Skeletal muscle tissue (tissue), 3 donors: ENCODE measurements at regions not wholly inside any gene's neighbourhood (a gene's known extent, or its start where the extent isn't known, plus 50 kb on each side); places are given as distances from the start of the nearest gene placed in this dataset.

Experiments
- H3K27ac ChIP-seq: one replicate; pipeline ENCODE4 v1.7.0; 2013; ENCODE audit warnings: mild to moderate bottlenecking, low read depth, low read length, inconsistent platforms
- H3K27me3 ChIP-seq, 3 donors: one replicate each; pipeline ENCODE4 v1.7.0; 2013; ENCODE audit warnings: low read length in 3 of 3; ENCODE audit not compliant: control insufficient read depth in 3 of 3, insufficient read depth in 3 of 3
- H3K36me3 ChIP-seq, 3 donors: one replicate each; pipeline ENCODE4 v1.7.0; 2013; ENCODE audit warnings: low read length in 3 of 3; ENCODE audit not compliant: control insufficient read depth in 3 of 3, insufficient read depth in 3 of 3
- H3K4me1 ChIP-seq, 3 donors: one replicate each; pipeline ENCODE4 v1.7.0; 2013; ENCODE audit warnings: low read length in 3 of 3, mild to moderate bottlenecking in 3 of 3; ENCODE audit not compliant: control insufficient read depth in 3 of 3, insufficient read depth in 3 of 3
- H3K4me3 ChIP-seq, 3 donors: one replicate each; pipeline ENCODE4 v1.7.0; 2013; ENCODE audit warnings: low read length in 3 of 3
- H3K9ac ChIP-seq, 3 donors: one replicate each; pipeline ENCODE4 v1.7.0; 2013; ENCODE audit warnings: low read length in 3 of 3, mild to moderate bottlenecking in 3 of 3, moderate library complexity in 2 of 3, low read depth in 1 of 3
- H3K9me3 ChIP-seq, 3 donors: one replicate each; pipeline ENCODE4 v1.7.0; 2013; ENCODE audit warnings: low read length in 3 of 3; ENCODE audit not compliant: control insufficient read depth in 3 of 3
- donor health status: Osteomylitis.

DNA sequence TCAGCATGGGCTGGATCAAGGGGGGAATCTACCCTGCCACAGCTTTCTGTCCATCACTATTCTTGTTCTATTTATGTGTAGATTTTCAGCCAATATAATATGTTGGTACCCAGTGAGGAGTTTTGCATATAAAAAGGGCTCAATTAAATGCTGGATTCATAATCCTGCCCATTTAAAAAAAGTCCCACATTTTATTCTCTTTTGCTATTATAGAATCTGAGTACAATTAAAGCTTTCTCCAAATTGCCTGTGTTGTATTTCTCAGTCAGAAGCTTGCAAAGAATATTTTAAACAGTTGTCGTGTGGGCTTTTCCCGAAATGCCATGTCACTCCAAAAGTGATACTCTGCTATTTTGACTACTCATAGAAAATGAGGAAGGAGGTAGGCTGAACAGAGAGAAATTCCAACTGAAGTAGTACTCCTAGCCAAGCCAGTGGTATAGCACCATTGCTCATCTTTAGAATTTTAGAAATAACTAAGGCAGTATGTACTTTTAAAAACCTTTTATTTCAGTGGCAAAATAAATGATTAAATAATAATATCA is 108.3 kb upstream of the HDAC9 start:
- H3K27ac ChIP-seq: no peak overlapping the region
- H3K27me3 ChIP-seq: no peaks in the 10 kb centered on the region
- H3K4me1 ChIP-seq: peaks cover 0 to 3% (median 3%) of the 10 kb centered on the region in 3 donors
- H3K4me3 ChIP-seq: no peak overlapping the region
- no peaks in the 10 kb centered on the region for H3K9me3 ChIP-seq
- H3K9ac ChIP-seq: no peak overlapping the region
- no peaks in the 10 kb centered on the region for H3K36me3 ChIP-seq

DNA sequence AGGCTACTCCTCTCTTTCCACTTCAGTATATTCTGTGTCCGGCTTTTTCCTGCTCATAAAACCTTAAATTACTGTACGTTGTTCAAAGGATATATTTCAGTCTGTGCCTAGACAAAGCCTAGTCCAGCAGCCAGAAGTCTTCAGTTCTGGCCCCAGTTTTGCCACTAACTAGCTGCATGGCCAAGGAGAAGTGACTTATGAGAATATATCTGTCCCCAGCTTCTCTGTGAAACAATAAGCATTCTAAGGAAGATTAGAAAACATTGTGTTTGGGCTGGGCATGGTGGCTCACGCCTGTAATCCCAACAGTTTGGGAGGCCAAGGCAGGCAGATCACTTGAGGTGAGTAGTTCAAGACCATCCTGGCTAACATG is 105.0 kb upstream of the HDAC9 start:
- Histone ChIP-seq H3K27ac (peak overlapping the region; percentile 3), H3K4me3 (no peak overlapping the region), H3K9me3 (no peaks in the 10 kb centered on the region), H3K36me3 (no peaks in the 10 kb centered on the region), H3K9ac (no peak overlapping the region), H3K4me1 (peaks cover 0 to 3% (median 3%) of the 10 kb centered on the region in 3 donors), H3K27me3 (no peaks in the 10 kb centered on the region)

DNA sequence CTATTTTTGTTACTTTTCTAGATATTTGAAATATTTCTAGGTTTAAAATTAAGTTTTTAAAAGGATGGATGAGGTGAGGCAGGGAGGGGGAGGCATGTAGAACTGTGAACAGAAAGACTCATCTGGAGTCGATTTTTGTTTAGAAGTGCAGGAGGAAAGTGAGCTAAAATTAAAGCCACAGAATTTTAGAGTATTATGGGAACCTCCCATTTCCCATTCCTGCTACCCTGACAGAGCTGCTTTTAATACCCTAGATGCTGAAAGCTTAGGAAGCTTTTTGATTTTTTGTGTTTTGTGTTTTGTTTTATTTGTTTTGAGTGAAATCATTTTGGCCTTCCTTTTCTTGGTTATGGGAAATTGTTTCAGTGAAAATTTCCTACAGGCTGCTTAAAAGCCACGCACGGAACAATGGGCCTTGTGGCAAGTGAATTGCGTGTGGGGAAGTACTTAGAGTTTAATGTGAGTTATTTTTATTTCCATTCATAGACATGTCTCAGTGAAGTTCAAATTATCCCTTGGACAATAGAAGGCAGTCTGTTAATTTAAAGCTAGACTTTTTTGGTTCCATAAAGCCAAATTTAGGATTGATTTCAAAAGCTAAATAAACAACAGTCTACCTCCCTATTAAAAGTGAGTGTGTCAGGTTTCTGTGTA is 102.0 kb upstream of the HDAC9 start:
- H3K4me1 ChIP-seq: peaks cover 0 to 3% (median 3%) of the 10 kb centered on the region in 3 donors
- H3K36me3 ChIP-seq: no peaks in the 10 kb centered on the region
- H3K4me3 ChIP-seq: no peak overlapping the region
- H3K27me3 ChIP-seq: no peaks in the 10 kb centered on the region
- no peak overlapping the region for H3K9ac ChIP-seq
- no peaks in the 10 kb centered on the region for H3K9me3 ChIP-seq
- H3K27ac ChIP-seq: no peak overlapping the region

DNA sequence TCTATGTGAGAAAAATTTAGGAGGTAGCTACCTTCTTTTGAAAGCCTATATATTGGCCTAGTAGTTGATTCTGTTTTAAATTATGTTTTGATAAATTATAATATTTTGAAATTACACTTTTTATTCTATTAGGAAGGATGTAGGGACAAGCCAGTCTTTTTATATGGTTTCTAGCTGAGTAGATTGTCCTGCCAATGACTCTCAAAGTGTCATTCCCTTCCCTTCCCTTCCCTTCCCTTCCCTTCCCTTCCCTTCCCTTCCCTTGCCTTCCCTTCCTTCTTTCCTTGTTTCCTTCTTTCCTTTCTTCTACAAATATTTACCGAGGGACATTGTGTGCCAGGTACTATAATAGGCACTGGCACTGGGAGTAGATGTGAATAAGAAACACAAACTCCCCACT is 99.7 kb upstream of the HDAC9 start:
- Histone ChIP-seq H3K36me3 (no peaks in the 10 kb centered on the region), H3K27ac (no peak overlapping the region), H3K4me3 (no peak overlapping the region), H3K9me3 (no peaks in the 10 kb centered on the region), H3K27me3 (no peaks in the 10 kb centered on the region), H3K4me1 (no peaks in the 10 kb centered on the region), H3K9ac (no peak overlapping the region)

DNA sequence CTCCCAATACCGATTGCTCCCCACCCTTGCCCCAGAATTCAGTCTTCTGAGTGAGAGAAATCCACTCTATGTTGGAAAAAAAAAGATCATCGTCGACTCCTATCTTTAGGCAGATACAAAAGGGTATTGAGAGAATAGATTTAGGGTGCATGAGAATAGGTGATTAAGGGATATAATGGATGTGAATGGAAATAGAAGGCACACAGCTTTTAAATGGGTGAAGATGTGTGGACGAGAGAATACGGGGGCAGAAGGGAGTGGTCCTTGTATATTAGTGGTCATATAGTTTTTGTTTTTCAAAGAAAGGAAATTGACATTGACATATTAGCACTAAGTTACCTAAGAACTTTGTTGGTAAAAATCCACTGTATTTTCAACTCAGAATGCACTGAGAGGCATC is 98.6 kb upstream of the HDAC9 start:
- no peaks in the 10 kb centered on the region for H3K4me1 ChIP-seq
- H3K27ac ChIP-seq: no peak overlapping the region
- H3K27me3 ChIP-seq: no peaks in the 10 kb centered on the region
- H3K36me3 ChIP-seq: no peaks in the 10 kb centered on the region
- H3K4me3 ChIP-seq: no peak overlapping the region
- H3K9me3 ChIP-seq: no peaks in the 10 kb centered on the region
- H3K9ac ChIP-seq: no peak overlapping the region

DNA sequence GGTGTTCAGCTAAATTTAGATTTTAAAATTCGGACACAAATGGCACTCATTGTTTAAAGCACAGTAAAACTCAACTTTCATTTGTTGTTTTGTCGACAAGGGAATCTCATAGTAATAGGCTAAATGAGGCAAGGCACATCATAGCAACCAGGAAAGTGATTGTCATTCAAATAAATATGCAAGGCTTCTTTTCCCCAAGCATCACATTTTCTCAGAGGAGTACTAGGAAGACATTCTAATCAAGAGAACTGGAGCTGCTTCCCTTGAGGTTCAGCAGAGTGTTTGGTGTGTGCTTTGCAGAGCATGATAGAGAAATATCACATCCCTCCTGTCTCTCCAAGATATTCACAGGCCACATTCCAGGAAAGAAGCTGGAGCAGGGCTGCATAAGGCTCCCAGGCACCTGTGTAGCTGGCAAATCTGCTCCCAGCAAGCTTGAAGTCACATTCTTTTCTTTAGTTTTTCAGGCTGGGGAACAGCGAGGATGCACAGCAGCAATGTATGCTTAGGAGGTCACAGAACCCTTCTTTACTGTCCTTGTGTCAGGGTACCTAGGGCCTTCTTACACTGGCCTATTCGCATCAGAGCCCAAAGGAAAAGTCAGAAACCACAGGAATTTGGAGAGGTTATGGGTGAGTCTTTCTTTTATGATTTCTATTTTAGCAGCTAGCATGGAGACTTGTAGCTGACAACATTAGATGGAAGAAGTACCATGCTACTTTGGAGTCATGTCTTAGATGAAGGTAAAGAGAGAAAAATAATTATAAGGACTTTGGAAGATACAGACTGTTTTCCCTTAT is 95.9 kb upstream of the HDAC9 start:
- no peak overlapping the region for H3K4me3 ChIP-seq
- no peaks in the 10 kb centered on the region for H3K36me3 ChIP-seq
- no peak overlapping the region for H3K27ac ChIP-seq
- no peak overlapping the region for H3K9ac ChIP-seq
- H3K4me1 ChIP-seq: no peaks in the 10 kb centered on the region
- H3K9me3 ChIP-seq: no peaks in the 10 kb centered on the region
- H3K27me3 ChIP-seq: no peaks in the 10 kb centered on the region

DNA sequence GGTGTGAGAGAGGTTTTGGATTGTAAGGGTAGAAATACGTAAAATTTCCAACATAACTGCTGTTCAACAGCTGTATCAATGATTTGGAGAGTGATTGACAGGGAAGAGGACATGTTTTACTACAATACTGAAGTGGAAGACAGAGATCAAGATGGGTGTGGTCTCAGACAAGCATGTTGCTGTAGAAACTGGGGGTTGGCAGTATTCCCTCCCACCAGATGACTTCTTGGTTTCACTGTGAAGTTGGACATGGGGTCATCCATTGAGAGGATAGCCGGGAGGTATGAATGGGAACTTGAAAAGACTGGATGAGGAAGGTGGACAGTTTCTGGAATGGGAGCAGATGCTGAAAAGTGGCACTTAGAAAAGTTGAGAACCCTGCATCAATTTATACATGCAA is 95.3 kb upstream of the HDAC9 start:
- H3K36me3 ChIP-seq: no peaks in the 10 kb centered on the region
- H3K27ac ChIP-seq: no peak overlapping the region
- no peak overlapping the region for H3K4me3 ChIP-seq
- no peak overlapping the region for H3K9ac ChIP-seq
- no peaks in the 10 kb centered on the region for H3K27me3 ChIP-seq
- H3K4me1 ChIP-seq: no peaks in the 10 kb centered on the region
- H3K9me3 ChIP-seq: no peaks in the 10 kb centered on the region

DNA sequence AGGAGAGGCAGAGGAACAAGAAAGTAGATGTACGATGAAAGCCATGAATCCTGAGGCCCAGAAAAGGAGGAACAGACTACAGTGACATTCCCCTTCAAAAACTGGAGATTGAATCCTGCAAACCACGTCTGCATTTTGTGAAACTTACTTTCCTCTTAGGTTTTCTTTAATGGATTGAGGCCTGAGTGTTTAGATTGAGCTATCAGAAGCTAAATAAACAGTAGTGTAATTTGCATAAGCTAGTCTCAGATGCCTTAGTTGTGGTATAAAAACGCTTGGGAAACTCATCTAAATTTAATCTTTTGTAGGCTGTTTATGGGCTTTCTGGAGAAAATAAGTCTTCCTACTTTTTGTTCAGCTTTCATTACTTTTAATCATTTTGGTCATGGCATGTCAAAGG is 94.8 kb upstream of the HDAC9 start:
- Histone ChIP-seq H3K36me3 (no peaks in the 10 kb centered on the region), H3K27me3 (no peaks in the 10 kb centered on the region), H3K4me3 (no peak overlapping the region), H3K4me1 (no peaks in the 10 kb centered on the region), H3K27ac (no peak overlapping the region), H3K9me3 (no peaks in the 10 kb centered on the region), H3K9ac (no peak overlapping the region)

DNA sequence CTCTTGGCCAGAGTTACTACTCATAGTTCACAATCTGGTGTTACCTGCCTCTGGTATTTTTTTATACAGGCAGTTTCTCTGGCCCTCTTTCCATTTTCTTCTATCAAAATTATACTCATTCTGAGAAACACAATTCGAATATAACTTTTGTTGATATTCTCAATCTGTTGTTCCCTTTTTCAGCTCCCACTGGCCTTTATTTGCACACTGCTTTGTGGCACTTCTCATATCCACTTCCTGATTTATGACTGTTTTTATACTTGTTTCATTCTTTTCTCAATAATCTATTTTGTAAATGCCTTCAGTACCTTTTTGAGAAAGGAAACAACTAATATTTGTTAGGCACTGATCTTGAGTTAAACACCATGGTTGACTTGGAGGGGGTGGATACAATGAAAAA is 93.8 kb upstream of the HDAC9 start:
- Histone ChIP-seq H3K4me3 (no peak overlapping the region), H3K9me3 (no peaks in the 10 kb centered on the region), H3K36me3 (no peaks in the 10 kb centered on the region), H3K27ac (no peak overlapping the region), H3K4me1 (no peaks in the 10 kb centered on the region), H3K9ac (no peak overlapping the region), H3K27me3 (no peaks in the 10 kb centered on the region)

DNA sequence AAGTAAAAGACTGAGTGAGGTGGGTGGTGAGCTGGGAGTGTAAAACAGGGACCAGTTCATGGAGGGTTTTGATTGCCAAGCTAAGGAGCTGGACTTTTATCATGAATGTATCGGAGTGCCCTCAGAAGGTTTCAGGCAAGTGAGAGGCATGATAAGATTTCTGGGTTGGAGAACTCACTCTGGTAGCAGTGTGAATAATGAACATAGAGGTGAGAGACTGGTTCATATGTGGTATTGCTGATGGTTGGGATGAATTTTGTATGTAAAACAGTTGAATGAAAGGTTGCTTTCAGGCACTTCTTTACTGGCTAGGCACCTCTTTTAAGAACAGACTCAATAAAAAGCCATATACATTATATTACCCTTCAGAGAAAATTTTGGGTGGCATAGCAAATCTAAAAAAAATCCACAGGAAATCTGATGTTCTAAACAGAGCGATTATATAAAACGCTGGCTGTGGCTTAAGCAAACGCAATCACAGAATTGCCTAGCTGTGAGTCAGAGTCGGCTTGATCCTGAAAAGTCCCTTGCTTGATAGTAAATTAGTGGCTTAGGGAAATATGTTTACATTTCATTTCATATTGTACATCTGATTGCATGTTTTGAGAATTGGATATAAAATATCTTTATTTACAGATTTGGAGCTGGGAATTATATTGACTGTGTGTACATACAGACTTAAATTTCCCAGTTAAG is 92.9 kb upstream of the HDAC9 start:
- Histone ChIP-seq H3K9ac (no peak overlapping the region), H3K27me3 (no peaks in the 10 kb centered on the region), H3K9me3 (no peaks in the 10 kb centered on the region), H3K4me3 (no peak overlapping the region), H3K4me1 (no peaks in the 10 kb centered on the region), H3K27ac (no peak overlapping the region), H3K36me3 (no peaks in the 10 kb centered on the region)
